Stimulated activated CD8-positive, alpha-beta memory T cell treated with anti-CD3 and anti-CD28 coated beads, Interleukin-4, amount 100 ng/mL, for 24 hours (primary cell): ENCODE measurements at regions not wholly inside any gene's neighbourhood (a gene's known extent, or its start where the extent isn't known, plus 50 kb on each side); places are given as distances from the start of the nearest gene placed in this dataset.

Experiments used
- DNase-seq: peaks from one replicate; pipeline ENCODE4 v3.0.0-alpha.2; 2020; ENCODE audit warnings: low read depth

DNA sequence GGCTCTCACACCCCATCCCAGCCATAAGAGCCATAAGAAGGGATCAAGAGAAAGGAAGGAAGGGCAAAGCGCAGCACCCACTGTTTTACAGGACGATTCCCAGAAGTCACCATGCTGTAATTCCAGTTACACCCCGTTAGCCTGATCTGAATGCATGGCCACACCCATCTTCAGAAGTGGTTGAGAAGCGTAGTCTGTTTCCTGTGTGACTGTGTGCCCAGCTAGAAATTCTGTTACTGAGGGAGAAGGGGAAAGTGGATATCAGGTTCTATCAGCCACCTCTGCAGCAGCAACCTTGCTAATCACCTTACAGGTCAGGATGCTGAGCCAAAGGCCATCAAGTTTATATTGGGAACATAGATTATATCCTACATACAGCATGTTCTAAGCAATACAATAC, 260.0 kb downstream of the ABHD5 start:
- no peak for DNase-seq

DNA sequence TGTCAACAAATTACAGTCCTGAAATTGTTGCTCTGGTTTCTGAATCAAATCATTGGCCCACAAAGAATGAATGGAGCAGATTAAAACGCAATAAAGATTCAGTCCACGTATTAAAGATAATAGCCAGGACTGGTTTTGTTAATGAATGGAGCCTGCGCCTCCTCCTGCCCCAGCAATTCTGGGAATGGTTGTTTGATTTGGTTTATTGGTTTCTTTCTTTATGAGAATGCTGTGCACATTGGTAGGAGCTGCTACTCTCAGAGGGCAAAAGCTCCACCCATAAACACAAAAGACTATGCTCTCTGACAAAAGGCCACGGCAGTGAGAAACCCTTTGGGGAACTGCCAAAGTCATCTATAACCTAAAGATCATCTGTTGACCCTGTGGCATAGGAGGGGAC, 261.1 kb downstream of the ABHD5 start:
- no peak for DNase-seq

DNA sequence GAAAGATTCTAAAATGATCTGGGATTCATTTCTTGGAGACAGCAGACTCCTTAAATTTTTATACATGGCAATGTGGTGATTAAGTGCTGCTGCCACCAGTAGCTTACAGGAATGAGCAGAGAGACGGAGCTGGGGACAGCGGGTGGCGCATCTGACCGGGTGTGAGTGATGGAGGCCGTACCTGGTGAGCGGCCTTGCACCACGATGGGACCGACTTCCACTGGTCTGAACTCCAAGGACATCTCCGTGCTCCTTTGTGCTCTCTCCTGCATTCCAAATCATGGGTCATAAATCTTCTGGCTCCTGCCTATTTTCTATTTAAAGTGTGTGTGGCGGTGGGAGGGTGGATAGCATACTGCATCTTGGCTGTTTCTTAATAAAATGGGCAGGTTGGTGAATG, 262.6 kb downstream of the ABHD5 start:
- no peak for DNase-seq

DNA sequence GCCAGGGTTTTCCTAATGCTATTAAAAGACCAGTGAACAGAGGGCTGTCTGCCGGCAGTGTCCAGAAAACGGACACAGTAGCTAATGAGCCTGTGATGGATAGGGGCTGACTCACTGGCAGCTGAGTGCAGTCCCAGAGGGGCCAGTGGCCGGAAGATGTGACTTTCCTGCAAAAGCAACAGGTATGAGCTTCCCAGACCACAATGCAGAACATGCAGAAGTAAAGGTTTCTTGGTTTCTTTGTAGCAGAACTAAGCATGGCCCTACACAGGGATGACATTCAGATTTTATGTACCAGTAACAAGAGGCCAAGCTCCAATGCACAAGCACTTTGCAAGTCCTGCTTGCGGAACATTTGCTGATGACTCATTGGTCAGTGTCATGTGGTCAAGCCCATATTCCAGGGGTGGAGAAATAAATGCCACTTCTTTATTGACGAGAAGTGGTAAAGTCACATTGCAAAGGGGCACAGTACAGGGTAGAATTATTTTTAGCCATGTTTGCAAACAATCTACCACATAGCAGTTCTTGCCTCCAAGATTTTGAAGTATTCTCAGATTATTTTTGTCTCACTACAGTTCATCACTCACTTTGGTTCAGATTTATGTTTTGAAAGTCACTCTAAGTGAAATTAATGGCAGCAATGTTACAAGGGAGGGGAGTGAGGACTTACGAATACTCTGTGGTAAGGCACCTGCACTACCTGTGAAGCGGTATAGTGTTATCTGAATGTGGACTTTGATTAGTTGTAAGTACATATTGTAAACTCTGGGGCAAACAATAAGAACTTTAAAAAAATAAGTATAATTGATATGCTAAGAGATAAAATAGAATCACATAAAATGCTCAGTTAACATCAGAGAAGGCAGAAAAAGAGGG, 263.3 kb downstream of the ABHD5 start:
- no peak for DNase-seq

DNA sequence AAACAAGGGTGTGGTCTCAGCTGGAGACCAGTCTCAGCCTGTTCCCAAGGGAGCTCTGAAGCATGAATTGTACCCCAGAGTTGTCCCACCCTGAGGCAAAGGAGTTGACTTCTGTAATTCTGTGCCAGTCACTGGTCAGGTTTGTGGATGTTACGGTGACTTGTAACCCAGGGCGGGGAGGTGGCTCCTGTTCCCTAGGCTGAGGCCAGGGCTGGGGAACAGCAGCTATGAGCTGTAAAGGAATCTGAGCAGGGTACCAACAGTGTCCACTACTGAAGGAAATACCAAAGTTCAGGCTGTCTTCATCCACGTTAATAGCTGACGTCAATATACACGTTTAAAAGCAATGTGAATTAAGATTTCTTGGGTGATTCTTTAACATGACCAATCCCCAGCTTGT, 266.2 kb downstream of the ABHD5 start:
- no peak for DNase-seq

DNA sequence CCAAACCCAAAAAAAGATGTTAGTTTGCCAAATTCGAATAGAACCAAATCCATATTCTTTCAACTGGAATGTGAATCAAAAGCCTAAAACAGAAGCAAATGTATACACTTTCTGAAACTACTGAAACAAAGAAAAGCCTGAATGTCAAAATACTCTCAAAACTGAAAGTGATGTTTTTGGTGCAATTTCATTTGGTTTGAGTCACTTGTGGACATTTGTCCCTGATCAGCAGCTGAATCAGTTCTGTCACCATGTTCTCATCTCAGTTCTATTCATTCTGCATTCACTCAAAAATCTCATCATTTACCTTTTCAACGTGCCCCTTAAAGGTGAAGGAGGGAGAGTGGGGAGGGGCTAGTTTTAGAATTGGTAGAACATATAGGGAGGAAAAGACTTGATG, 266.8 kb downstream of the ABHD5 start:
- no peak for DNase-seq

DNA sequence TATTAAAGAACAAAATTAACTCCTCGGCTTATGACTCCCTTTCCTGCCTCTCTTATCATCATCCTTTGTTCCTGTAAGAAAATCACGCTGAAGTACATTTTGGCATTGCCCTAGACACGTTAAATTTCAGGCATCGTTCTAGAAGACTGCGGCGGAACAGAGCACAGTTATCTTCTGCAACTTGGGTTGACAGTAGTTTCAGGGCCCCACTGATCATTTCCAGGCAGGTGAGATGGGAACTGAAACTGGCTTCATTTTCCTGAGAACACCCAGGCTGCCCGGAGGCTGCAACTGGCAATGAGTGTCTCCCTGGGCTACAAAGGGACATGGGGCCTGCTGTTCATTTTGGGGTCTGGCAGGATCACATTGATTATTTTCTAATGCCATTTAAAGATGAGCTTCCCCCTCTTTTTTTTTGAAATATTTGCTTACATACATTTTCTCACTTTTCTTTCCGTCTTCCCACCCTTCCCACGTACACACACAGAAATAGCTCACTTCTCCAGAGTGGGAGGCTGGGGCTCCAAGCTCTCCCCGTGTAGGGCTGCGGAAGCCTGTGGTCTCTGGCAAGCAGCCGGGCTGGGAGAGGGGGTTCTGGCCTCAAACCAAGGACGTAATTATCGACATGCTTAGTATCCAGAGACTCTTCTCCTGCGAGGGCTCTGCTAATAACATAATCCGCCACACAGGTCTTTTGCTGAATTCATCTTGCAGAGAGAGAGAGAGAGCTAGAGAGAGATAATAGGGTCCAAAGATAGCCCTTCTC, 267.4 kb downstream of the ABHD5 start:
- DNase-seq: no peak

DNA sequence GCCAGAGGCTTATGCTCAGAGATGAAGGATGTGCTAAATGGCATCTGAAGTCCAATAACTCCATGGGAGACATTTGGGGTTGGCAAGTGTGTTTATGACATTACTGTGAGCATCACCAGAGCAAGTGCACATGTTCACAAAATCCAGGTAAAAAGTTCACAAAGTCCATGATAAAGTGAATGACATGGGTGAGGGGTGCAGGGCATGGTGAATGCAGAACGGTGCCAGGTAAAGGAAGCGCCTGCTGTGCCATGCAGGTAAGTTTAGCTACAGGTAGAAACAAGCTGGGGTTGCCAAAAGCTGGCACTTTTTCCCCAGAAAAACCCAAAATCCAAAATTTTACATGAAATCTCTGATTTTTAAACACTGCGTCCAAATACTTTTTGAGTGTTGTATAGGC, 268.2 kb downstream of the ABHD5 start:
- no peak for DNase-seq

DNA sequence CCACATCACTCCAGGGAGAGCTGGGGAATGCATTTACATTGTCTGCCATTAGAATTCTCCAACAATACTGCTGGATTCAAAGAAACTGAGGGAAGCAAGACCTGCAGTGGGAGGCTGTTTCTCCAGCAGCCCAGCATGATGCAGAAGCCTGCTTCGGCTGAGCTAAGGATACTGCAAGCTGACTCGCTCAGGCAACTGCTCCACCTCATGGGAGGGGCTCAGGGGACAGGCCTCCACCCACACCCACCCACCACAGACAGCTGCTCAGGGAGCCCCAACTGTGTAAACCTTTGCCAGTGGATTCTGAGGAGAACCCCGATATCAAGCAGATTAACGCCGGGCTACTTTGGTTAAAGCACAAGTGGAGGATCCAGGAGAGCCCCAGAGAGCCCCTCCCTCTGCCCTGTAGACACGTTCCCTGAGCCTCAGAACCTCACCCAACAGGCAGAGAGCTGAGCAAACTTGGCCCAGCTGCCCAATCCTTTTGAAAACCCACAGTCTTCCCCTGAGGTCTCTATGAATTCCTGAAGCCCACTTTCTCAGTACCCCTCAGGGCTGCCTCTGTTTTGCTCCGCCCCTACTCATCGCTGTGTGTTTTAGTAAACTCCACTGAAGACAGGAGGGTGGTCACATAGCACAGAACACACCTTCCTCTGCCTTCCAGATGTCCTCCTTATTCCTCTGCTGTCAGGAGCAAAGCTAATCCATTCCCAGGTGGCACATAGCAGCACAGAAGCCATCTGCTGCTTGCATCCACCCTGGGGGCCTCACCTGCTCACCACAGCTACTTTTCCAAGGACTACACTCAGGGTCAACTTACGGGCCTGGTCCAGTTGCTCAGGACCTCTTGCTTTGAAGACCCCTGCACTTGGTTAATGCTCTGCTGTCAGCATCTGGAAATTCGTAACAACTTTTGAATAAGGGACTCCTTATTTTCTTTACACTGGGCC, 269.0 kb downstream of the ABHD5 start:
- DNase-seq: no peak

DNA sequence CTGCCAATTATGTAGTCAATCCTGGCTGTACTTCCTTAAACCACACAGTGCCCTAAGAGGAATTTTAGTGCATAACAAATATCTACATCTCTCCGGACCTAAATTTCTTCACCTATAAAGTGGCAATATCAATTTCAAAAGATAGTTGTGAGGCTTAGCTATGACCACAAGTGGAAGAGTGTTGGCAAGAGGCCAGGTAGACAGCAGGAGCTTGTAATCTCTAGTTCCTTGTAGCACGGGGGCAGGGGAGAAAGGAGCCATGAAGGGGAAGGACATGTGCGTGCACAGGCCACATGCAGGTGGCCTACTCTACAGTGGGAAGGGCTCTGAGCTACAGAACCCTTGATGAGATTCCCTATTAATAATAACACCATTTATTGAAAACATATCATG, 269.7 kb downstream of the ABHD5 start:
- DNase-seq: no peak

DNA sequence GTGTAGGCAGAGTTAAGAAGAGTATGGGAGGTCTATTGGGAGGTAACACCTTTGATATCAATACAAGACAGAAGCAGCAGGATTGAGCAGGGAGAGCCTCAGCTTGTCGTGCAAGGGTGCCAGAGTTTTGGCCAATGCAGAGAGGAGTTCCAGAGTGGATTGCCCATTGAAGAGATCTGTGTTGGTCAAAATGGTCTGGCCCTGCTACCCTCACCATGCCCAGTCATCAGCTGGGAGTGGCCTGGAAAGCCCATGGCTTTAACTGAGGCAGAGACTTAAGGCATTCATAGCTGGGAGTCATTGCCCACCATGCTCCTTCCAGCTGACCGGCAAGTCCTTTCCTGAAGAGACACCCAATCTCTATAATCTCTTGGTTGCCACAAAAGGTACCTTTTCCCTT, 271.3 kb downstream of the ABHD5 start:
- DNase-seq: no peak

DNA sequence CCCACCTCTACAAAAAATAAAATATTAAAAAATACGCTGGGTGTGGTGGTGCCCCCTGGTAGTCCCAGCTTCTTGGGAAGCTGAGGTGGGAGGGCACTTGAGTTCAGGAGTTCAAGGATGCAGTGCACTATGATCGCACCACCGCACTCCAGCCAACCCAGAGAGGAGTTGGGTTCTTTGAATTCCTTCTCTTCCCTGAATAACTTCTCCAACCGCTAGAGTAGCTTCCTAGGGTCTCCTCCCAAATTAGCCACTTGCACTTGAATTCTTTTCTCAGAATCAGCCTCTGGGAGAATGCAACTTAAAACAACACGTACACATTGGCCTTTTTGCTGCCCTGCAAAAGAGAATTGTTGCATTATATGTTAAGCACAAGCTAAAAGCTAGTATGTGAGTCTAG, 272.5 kb downstream of the ABHD5 start:
- DNase-seq: no peak

DNA sequence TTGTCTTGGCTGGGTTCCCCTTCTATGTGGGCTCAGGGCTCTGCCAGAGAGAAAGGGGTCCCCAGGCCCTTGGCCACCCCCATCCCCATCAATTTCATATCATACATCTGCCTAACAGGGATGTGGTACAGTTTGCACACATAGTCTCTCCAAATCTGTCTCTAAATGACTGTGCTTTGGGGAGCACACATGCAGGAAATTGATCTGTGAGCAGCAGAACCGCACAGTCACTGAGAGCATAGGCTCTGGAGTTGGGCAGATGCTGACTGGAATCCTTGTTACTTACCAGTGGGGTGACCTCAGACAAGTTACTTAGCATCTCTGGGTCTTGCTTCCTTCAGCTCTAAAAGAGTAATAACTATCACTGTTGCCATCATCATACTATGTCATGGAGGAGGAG, 273.9 kb downstream of the ABHD5 start:
- no peak for DNase-seq

DNA sequence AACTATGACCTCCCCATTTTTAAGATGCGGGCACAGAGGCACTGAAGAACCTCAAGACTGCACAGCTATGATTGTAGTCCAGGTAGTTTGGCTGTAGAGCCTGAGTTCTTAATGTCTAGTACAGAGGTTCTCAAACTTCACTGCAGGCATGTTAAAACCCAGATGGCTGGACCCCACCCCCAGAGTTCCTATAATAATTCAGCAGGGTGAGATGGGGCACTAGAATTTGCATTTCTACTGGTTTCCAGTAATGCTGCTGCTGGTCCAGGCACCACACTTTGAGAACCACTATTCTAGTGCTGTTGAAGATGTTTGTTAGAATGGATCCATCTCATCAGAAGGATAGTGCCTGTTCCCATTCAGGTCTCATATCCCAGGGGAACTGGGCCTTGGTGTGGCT, 274.9 kb downstream of the ABHD5 start:
- no peak for DNase-seq

DNA sequence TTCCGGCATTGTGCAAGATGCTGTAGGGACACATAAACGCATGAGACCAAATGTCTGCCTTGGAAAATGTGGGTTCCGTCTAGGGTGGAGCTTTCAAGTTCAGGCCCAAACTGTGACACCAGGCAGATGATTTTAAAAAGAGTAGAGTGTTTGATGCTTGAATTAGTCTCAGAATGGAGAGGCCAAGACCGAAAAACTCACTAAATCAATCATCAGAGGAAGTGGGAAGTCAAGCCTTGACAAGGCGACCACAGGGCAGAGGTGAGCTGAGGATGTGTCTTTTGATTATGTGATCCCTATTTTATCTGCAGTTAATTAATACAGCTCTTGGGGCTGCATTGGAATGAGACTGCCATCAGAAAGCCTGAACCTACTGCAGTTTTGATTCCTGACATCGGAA, 275.4 kb downstream of the ABHD5 start:
- DNase-seq: no peak

DNA sequence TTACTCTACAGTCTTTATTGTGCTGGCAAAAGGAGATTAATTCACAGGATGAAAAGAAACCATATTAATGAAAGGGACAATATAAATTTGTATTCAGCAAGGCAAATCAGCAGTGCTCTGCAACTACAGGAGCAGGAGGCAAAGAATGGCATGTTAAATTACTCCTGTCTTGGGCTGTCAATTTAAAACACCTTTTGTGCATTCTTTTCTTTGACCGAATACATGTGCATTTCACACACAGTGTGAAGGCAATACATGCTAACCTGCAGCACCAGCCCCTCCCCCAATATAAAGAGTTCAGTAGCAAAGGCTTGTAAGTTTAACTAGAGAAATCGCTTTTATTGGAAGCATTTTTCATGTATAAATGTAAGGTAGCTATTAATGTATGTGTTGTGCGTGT, 275.2 kb upstream of the TOPAZ1 start:
- no peak for DNase-seq

DNA sequence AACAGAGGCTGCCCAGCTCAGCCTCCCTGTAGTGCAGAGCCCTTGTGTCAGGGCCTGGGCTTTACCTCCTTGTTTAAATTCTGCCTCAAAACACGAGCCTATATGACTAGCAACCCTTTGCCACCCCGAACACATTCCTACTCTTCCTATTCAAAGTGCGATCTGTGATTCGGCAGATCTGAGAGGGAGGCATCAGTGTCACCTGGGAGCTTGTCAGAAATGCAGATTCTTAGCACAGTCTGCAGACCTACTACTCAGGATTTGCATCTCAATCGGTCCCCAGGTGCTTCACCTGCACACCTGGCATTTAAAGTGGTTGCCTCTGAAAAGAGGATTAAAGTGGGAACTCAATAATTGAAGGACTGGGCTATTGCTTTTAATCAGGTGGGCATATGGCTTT, 273.2 kb upstream of the TOPAZ1 start:
- no peak for DNase-seq

DNA sequence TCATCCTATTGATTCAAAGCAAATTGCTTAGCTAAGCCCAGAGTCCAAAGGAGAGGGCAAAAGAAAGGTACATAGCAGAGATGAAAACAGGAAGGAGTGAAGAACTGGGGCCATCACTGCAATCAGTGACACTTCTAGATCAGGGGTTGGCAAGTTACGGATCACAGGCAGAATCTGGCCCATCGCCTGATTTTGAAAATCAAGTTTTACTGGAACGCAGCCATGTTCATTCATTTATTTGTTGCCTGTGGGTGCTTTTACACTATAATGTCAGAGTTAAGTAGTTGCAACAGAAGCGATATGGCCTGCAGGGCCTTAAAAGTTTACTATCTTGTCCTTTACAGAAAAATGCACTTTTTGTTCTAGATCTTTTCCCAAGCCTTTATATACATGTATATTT, 271.7 kb upstream of the TOPAZ1 start:
- DNase-seq: no peak

DNA sequence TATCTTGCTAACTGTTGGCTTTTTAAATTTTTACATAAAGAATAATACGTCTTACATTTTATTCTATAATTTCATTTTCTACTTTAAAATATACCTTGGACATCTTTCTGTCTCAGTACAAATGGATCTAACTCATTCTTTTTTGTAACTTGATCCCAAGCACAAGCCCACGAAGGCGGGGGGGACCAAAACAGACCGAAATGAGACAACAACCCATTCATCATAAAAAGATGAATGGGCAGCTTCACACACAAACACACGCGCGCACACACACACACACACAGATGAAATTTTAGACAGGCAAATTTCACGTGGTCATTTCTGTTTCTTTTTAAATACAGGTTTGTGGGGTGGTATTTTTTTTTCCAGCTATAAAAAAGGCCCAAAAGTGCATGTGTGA, 271.3 kb upstream of the TOPAZ1 start:
- no peak for DNase-seq

DNA sequence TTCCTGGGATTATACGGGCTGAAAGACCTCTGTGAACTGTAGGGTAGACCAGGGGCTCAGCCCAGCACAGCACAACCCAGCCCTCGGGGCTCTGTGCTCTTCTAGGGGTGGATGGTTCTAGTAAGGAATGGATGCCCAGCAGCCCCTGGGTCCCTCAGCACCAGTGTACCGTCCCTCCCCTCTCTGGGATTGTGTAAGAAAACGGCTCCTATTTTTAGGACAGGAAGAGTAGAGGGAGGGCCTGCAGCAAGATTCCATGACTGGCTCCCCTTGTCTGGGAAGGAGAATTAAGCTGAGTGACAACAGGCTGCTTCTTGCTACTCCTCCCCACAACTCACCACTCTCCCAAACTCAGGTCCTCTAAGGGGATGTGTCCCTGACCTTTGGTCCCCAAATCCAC, 270.8 kb upstream of the TOPAZ1 start:
- no peak for DNase-seq

DNA sequence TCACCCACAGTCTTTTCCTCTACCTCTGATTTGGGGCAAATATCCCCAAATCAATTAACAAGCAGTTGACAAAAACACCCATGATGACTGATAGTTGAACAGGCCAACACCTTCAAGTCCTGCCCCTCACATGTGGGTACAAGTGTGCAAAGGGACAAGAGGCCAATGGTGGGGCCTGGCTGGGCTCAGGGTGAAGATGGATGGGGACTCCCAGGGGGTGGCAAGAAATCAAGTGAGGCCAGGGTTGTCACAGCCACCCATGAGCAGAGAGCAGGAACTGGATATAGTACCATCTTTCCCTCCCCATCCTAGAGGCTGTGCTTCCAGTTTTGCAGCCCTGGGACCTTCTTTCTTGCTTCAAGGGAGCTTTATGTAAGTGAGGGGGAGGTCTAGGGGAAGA, 270.2 kb upstream of the TOPAZ1 start:
- no peak for DNase-seq

DNA sequence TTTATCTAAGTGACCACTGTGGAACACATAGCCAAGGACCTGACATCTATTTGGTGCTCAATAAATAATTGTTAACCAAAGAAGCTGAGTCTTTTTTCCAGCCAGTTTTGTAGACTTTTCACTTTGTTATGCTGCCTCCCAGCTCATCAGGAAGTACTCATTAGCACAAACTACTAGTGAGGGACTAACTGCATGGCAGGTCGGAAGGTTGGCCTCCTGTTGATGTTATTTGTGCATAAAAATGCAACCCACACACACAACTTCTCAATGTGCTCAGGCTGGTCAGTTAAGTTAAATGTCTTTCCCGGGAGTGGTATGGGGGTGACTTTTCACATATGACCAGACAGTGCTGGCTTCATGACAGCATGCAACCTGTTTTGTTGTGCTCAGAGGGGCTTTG, 263.0 kb upstream of the TOPAZ1 start:
- no peak for DNase-seq

DNA sequence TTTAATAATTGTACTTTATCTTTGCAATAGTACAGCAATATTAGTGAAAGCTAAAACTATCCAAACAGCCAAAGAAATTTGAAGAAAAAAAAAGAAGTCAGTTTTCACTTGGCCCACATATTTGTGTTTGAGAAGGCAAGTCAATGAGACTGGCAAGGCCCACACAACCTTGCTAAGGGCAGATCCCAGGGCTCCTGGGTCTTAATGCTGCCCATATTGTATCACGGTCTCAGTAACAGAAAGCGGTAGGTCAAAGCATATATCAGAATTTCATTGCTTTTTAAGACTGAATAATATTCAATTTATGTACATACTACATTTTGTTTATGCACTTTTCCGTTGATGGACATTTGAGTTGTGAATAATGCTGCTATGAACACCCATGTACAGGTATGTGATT, 262.0 kb upstream of the TOPAZ1 start:
- DNase-seq: no peak
